CD1c-positive myeloid dendritic cell (primary cell): ENCODE measurements at regions not wholly inside any gene's neighbourhood (a gene's known extent, or its start where the extent isn't known, plus 50 kb on each side); places are given as distances from the start of the nearest gene placed in this dataset.

Experiments used
- DNase-seq: peaks from one replicate; pipeline ENCODE4 v3.0.0-alpha.2; 2016; ENCODE audit errors: extremely low spot score

DNA sequence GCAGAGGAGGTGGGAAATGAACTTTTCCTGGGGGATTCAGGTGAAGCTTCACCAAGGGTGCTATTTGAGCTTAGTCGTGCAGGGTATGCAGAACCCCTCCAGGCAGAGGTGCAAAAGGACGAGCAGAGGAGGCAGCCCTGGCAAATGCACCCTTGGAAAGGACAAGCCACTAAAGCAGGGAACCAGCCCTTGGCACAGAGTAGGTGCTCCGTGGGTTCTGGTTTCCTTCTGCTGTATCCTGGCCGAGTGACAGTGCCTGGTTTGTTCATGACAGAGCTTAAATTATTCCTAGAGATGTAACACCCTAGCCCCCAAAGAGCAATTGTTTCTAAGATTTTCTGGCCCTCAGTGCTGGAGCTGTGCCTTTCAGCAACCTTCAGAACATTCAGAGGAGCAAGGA, 73.4 kb upstream of the SYT6 start:
- DNase-seq: no peak

DNA sequence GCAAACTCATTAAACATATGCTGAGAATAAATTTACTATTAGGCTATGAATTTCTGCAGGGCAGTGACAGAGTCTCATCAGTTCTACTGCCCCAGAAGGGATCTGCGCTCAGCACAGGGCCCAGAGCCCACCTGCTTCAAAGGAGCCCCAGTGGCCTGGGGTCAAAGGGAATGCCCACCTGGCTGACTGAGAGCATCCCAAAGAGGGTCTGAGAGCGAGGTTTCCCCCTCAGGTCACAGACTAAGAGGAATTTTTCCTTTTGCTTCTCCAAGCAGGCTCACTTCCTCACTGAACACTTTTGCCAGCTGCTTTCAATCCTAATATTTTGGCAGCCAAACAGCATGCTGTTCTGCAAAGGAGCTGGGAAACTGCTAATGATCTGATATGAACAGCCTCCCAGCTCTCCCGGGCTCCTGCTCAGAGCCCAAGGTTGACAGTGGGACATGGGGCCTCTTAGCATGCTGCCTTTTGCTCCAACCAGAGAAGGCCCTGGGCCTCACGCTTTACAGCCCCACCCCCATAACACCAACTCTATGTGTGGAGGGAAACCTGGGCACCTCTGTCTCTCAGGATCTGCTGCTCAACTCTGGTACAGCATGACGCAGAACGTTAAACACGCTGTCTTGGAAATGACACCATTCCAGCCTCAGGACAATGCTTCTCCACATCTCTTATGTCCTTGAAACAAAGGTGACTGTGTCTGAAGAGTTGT, 70.7 kb upstream of the SYT6 start:
- DNase-seq: no peak

- DNase-seq: no peak
Measured at GRCh38 chr1:114222920-114223319, 69.3 kb upstream of the SYT6 start.

- no peak for DNase-seq
Measured at GRCh38 chr1:114219172-114219868, 65.7 kb upstream of the SYT6 start.

GRCh38 chr1:114218361-114219171, 64.9 kb upstream of the SYT6 start:
- DNase-seq: no peak

DNA sequence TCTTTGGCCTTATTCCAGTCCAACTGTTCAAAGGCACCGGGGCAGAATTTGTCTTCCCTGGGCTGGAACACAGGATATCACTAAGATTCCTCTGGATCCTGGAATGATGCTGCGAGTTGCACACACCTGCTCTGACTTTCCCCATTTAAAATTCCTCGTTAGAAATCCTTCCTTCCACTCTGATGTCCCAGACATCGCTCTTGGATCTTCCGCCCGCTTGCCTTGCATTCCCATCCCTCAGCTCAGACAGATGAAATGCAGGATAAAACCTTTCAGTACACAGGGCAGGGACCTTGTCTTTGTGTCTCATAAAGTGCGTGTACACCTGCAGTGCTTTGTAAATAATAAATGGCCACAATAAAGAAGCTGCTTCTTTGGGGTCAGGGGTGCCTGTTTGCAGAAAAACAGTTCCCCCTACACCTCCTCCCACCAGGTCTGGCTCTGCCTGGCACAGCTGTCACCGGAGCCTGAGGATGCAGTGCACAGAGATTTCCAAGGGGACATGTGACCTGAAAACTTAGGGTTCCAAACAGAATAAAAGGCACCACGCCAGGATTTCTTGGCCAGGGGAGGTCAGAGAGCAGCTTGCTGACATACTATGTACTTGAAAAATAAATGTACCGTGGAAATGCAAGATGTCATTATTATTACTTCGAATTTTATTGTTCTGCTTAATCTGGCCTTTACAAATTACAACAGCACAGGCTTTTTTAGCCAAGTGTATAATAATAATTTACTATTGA, 62.9 kb upstream of the SYT6 start:
- DNase-seq: no peak

DNA sequence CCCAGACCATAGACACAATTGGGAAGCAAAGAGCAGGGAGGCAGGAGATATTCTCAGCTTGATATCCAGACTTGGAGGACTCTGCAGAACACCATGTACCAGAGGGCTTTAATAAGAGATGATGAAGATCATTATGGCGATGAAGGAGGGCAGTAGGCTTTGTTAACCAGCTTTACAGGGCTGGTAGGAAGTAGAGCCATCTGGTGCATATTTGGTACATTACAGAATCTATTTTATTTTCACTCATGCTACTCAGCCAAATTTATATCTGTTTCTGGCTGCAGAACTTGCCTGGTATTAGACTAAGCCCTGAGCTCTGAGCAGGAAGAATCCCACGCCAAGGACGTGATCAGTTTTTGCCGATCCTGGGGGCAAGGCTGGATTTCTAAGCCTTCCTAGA, 61.8 kb upstream of the SYT6 start:
- no peak for DNase-seq

DNA sequence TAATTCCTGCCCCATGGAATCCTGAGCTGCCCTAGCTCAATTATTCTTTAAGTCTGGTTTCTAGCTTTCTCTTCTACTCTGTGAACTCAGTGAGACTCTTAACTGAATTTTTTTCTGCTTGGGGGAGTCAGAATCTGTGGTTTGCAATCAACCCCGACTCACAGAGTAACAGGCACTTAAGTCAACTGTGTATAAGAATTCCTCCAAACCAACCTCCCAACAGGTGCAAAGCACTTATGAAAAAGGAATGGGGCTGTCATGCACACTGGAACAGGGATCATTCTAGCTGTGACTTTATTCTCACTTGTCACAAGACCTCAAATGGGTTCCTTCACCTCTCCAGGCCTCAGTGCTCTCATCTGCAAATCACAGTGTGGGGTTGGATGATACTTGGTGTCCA, 60.3 kb upstream of the SYT6 start:
- no peak for DNase-seq

DNA sequence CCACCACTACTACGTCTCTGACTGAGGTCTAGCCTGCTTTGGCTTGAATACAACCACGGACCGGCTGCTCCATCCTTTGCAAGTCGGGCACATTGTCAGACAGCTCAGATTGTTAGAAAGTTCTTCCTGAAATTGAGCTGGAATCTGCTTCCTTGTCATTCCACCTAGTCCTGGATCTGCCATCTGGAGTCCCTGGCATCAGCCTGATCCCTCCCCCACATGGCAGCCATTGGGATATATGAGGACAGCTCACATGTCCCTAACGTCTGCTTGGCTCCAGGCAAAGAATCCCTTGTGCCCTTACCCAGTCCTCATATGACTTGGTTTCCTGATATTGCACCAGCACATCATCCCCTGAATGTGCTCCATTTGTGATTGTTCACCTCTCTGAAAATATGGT, 56.3 kb upstream of the SYT6 start:
- no peak for DNase-seq

GRCh38 chr1:114208714-114209113, 55.0 kb upstream of the SYT6 start:
- DNase-seq: peak; percentile 24

GRCh38 chr1:114208106-114208505, 54.4 kb upstream of the SYT6 start:
- no peak for DNase-seq

DNA sequence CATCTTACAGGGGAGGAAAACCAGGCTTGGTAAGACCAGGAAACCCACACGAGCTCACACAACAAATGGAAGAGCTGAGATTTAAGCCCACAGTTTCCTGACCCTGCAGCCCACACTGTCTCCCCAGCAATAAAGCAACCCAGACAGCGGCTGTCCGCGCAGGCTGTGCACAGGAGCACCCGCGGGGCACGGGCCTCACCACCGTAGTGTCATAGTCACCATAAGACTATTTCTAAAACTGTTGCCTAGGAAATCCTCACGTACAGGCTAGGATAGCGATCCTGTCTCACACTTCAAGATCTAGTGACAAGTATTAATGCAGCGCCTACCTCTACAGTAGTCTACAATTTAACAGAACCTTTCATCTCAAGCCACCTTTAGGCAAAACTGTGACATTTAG, 54.0 kb upstream of the SYT6 start:
- no peak for DNase-seq

- no peak for DNase-seq
Measured at GRCh38 chr1:114206392-114206791, 52.7 kb upstream of the SYT6 start.

DNA sequence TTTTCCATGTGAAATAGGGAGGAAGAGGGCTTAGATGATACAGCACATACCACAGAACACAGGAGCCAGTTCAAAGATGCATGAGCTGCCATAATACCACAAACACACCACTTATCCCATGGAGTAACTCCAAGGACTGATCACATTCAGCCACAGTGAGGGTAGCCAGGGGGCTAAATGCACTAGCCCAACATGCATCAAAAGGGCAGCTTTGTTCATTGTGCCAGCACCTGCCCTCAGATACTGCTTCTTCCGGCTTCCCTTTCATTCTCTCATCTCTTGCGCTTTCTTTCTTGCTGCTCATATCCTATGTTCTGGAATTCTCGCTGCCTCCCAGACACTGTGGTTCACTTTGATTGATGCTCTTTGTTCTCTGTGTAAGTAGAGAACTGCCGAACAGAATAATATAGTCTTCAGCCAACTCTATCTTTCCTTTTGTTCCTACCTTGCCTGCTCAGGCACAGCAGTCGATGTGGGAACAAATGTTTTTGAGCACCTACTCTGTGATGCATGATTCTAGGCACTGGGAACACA, 50.0 kb upstream of the SYT6 start:
- DNase-seq: no peak
